ENCODE measurements at regions not wholly inside any gene's neighbourhood (a gene's known extent, or its start where the extent isn't known, plus 50 kb on each side); places are given as distances from the start of the nearest gene placed in this dataset.

DNA sequence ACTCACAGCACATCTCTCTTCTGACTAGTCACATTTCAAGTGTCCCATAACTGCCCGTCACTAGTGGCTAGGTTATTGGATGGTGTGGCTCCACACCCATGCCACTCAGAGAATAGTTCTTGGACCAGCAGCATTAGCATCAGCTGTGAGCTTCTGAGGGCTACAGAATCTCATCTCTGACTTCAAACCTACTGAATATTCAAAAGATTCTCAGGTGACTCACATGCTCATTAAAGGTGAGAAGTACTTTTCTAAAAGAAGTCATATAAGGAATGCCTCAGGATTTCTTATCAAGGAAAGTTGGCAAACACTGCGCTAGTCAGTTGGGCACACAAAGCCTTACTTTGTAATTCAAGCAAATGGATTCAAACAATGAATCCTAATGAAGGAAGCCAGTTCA lies 305.0 kb upstream of the CDH12 start:
- no peak for TF ChIP-seq CTCF (conservative IDR thresholded peaks at IDR 0.05; ENCODE audit: low read length)
- no peak overlapping the region for H3K4me3 ChIP-seq (ENCODE audit: low read length)
- no peak for DNase-seq (ENCODE audit: low read depth)

GRCh38 chr5:23157716-23158115 lies 304.6 kb upstream of the CDH12 start:
- no peak for DNase-seq (ENCODE audit: low read depth)
- no peak for TF ChIP-seq CTCF (conservative IDR thresholded peaks at IDR 0.05; ENCODE audit: low read length)
- H3K4me3 ChIP-seq (ENCODE audit: low read length): no peak overlapping the region

GRCh38 chr5:23157169-23157568 lies 304.0 kb upstream of the CDH12 start:
- TF ChIP-seq CTCF (conservative IDR thresholded peaks at IDR 0.05; ENCODE audit: low read length): no peak
- no peak for DNase-seq (ENCODE audit: low read depth)
- H3K4me3 ChIP-seq (ENCODE audit: low read length): no peak overlapping the region

GRCh38 chr5:23147625-23148024 lies 294.5 kb upstream of the CDH12 start:
- no peak overlapping the region for H3K4me3 ChIP-seq (ENCODE audit: low read length)
- no peak for TF ChIP-seq CTCF (conservative IDR thresholded peaks at IDR 0.05; ENCODE audit: low read length)
- DNase-seq (ENCODE audit: low read depth): no peak

DNA sequence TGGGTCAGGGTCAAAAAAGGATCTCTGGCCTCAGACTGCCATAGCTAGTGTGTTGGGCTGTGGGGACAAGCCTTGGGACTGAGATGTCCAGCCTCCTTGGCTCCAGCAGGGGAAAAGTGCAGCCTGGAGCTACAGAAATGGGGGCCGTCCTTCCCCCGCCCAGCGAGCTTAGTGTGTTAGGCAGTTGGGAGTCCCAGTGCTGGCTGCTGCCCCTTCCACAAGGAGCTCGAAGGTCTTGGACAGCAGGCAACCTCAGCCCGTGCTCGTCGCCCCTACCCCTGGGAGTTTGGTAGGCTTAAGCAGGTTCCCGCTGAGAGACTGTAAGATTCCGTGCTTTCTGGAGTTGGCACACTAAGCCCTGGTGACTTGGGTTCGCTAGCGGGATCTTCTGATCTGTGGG lies 293.0 kb upstream of the CDH12 start:
- no peak for DNase-seq (ENCODE audit: low read depth)
- no peak for TF ChIP-seq CTCF (conservative IDR thresholded peaks at IDR 0.05; ENCODE audit: low read length)
- H3K4me3 ChIP-seq (ENCODE audit: low read length): no peak overlapping the region

GRCh38 chr5:23139338-23140171 lies 286.4 kb upstream of the CDH12 start:
- no peak overlapping the region for H3K4me3 ChIP-seq (ENCODE audit: low read length)
- no peak for TF ChIP-seq CTCF (conservative IDR thresholded peaks at IDR 0.05; ENCODE audit: low read length)
- DNase-seq (ENCODE audit: low read depth): no peak

- TF ChIP-seq CTCF (conservative IDR thresholded peaks at IDR 0.05; ENCODE audit: low read length): no peak
- DNase-seq (ENCODE audit: low read depth): no peak
- H3K4me3 ChIP-seq (ENCODE audit: low read length): no peak overlapping the region
Observed at GRCh38 chr5:23136958-23137357, 283.8 kb upstream of the CDH12 start.

Data from AG10803 (cell line).